ENCODE measurements at regions not wholly inside any gene's neighbourhood (a gene's known extent, or its start where the extent isn't known, plus 50 kb on each side); places are given as distances from the start of the nearest gene placed in this dataset.

DNA sequence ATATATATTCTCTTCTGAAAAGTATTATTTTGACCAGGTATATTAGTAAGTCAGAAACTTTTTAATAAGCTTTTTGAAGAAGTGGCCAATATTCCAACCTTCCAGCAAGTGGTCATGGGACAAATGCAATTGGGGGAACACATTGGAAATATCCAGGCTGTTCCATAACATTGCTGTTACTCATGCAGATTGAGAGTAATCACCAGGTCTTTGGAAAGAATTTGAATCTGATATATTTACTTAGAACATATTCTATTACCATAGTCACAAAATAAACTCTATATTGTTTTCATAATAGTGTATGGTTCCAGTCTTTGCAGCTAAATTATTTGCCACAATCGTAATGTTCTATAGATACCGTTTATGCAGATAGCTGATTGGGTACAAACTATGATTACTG is 102.8 kb downstream of the TAF11L14 start:
- TF ChIP-seq CTCF (optimal IDR thresholded peaks at IDR 0.05 in 1 of 3, IDR thresholded peaks at IDR 0.05 in 1 of 3, conservative IDR thresholded peaks at IDR 0.05 in 1 of 3; ENCODE audit: extremely low read depth in 1 of 3, insufficient read depth in 2 of 3, low read length in 3 of 3) (no peak), EZH2 (IDR thresholded peaks at IDR 0.05; ENCODE audit: low read length) (no peak)
